GM18907 (cell line): ENCODE measurements at regions not wholly inside any gene's neighbourhood (a gene's known extent, or its start where the extent isn't known, plus 50 kb on each side); places are given as distances from the start of the nearest gene placed in this dataset.

Experiments used
- ATAC-seq: cut with Tn5 transposase; IDR thresholded peaks from one replicate; pipeline ENCODE4 v1.9.1; 2021; ENCODE audit warnings: mild to moderate bottlenecking, moderate library complexity; ENCODE audit not compliant: unreplicated experiment

DNA sequence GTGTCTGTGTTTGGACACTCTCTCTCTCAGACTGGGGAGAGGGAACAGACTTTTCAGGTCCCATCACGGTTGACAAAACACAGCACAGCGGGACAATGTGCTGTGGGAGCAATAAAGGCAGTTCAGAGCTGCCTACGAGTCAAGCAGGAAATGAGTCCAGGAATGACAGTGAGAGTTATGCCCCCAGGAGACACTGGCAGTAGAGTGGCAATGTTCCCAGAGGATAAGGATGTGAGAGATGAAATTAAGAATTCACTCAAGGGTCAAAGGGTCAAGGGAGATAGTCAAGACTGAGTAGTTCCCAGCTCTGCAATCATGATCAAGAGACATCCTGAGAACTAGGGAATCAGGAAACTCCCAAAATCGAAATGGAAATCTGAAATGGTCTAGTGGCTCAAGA lies 156.1 kb downstream of the LURAP1L start:
- no peak for ATAC-seq

DNA sequence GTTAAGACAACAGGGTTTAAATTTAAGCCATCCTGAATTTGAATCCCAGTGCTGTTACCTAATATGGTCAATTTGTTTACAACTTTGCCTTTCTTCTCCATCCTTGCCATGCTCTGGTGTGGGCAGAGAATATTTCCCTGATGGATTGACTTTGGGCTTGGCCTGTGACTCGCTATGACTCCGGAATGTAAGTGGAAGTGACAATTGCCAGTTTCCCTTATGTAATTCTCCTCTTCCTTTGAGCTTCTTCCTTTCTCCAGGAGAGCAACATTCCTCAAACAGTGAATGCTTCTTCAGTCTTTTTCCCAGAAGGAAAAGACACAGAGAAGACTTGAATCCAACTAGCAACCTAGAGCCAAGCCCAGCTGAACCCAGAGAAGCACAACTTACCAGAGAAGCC lies 159.1 kb downstream of the LURAP1L start:
- ATAC-seq: no peak

DNA sequence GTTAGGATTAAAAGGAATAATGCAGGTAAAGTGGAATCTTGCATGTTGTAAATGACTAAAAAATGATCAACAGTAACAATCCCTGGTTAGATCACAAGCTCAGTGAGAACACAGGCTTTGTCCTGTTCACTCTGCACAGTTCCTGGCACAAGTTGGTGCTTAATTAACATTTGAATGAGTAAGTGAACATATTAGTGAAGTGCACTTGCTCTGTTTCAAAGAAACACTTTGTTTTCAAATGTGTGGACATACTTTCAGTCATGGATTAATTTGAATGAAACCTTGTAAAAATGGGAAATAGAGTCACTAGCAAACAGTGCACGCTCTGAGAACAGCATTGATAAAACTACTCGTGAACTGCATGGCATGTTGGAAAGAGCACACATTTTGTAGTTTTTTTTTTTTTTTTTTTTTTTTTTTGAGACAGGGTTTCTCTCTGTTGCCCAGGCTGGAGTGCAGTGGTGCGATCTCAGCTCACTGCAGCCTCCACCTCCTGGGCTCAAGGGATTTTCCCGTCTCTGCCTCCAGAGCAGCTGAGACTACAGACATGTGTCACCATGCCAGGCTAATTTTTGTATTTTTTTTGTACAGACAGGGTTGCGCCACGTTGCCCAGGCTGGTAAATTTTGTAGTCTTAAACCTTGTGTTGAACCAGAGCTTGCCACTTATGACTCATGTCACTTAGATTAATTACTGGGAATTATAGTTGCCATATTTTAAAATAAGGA lies 159.9 kb downstream of the LURAP1L start:
- ATAC-seq: no peak

DNA sequence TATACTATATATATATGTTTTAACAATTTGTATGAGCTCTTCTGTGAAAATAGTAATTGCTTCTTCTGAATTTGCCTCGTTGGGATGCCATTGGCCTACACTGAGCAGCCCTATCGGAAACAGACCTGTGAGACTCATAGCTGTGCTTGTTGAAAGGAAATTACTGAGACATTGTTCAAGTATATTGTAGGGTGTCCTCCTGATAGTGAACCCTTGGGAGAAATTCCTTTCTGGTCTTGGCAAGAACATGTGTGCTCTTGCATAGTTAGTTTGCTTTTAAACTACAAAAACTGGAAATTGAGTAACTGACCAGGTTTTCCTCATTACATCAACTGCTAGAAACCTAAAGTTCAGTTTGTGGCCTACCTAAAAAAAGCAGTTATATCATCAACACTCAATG lies 160.9 kb downstream of the LURAP1L start:
- no peak for ATAC-seq

DNA sequence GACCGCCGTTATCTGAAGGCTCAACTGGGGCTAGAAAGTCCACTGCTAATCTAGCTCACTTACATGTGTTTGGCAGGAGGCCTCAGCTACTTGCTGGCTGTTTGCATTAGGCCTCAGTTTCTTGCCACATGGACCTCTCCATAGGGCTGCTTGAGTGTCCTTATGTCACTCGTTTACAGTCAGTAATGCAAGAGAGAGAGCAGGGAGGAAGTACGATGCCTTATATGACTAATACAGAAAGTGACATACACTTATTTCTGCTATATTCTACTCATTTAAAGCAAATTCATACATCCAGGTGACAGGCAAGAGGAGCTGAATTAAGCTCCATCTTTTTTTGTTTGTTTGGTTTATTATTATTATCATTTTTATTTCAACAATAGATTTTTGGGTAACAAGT lies 179.6 kb downstream of the LURAP1L start:
- ATAC-seq: no peak

DNA sequence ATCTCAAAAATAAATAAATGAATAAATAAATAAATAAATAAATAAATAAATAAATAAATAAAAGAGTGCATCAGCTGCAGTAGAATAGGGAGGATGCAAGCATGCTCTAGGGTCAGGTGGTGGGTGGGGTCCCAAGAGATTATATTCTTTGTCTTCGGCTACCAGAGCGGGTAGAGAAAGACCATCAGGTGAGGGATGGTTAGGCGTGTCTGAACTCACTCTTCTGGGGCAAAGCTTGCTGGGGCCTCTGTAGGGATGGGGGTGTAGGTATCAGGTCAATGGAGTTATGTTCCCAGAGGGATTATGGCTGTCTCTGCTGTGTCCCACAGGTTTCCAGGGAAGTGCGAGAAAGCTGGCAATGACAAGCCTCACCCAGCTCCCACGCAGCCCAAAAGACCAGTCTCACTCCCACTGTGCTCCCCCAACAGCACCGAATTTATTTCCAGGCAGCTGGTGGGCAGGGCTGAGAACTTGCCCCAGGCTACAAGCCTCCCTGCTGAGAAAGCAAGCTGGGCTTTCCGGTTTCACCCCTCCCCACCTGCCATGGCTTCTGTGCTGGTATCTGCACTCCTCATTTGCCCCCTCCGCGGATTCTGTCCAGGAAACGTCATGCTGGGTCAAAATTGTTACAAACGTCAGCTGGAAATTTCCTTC lies 180.8 kb downstream of the LURAP1L start:
- no peak for ATAC-seq

DNA sequence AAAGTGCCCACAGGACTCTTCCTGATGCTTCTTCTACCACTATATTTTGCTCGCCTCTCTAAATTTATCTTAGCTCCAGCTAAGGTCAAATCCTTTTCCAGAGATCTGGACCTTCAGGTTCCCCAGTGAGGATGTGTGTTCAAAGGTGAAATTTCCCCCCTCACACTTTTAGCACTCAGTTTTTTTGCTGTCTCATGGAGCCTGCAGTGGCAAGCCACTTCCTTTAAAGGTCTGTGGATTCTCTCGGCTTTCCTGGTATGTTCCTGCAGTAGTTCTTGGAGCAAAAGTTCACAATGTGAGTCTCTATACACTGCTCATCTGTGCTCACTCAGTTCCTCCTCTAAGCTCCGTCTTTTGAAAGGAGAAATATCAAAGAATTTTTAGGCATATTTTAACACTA lies 181.4 kb downstream of the LURAP1L start:
- no peak for ATAC-seq

DNA sequence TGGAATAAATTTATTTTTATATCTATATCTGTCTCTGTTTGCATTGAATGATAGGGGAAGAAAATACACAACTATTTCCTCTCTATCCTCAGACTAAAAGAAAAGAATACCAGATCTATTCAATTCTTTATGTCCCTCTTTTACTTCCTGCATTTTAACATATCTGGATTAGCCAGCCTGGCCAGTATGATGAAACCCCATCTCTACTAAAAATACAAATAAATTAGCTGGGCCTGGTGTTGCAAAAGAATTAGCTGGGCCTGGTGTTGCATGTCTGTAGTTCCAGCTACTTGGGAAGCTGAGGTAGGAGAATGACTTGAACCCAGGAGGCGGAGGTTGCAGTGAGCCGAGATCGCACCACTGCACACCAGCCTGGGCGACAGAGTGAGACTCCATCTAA lies 182.0 kb downstream of the LURAP1L start:
- ATAC-seq: no peak

DNA sequence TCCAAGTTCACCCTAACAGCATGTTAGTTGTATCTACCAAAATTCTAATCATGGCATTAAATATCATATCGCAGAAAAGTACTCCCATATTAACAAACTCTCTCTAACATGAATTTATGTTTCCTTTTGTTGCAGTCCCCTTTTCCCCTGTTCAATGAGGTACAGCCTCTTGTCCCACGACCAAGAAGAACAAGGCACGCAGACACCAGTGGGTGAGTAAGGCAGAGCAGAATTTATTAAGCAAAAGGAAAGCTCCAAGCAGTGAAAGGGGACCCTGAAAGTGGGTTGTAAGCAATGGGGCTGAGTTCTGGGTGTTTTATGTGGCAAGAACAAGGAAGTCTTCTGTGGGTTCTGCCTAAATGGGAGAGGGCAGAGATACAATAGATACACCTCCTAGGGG lies 183.5 kb downstream of the LURAP1L start:
- no peak for ATAC-seq

DNA sequence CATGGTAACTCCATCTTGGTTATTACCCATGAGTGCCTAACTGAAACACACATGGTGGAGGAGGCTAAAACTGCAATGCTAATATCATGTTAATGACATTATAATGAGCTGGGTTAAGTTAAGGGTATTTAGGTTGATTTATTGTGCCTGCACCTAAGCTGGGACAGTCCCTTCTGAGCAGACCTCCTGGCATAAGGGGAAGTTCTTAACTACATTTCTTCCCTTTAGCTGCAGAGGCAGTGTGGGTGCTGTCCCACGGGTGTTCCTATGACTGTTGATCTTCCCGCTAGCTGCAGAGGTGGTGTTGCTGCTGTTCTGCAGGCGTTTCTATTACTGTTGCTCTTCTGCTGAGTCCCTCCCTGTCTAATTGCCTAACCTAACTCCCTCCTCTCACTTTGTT lies 183.9 kb downstream of the LURAP1L start:
- no peak for ATAC-seq

DNA sequence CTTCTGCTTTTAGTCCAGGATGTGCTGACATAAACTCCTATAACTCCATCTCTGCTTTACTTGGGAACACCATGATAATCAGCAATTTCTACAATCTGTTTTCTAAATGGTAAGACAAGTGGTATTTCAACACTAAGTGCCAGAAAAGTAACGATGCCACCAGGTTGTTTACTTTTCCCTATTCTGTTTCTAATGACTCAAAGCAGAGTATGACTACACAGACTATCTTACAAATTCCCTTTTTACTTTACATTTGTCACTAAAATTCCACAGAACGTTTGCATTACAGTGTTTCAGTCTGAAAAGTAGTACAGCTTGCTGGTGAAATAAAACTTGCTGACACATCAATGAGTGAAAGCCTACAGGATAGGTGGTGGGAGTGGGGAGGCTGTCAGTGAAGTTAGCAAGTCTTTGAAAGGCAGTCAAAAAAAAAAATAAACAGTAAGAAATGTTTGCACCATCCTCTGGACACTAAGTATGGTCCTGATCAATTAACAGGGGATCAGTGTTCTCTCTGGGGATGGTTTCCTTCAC lies 186.5 kb downstream of the LURAP1L start:
- no peak for ATAC-seq

DNA sequence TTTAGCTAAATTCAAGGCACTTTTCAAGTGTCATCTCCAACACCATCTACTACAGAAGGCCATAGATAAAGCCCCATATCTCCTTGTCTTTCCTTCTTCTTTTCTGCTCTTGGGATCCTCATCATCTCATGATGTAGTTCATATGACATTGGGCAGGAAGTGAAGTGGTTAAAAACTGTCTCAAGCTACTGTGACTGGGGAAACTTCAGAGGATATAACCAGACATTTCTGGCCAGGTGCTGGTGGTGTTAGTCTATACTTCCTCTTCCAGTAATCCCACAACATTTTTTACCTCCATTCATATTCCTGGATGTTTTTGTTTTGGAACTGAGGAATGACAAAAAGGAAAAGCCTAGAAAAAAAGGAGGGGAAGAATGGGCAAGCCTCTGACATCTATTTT lies 188.7 kb downstream of the LURAP1L start:
- ATAC-seq: no peak

DNA sequence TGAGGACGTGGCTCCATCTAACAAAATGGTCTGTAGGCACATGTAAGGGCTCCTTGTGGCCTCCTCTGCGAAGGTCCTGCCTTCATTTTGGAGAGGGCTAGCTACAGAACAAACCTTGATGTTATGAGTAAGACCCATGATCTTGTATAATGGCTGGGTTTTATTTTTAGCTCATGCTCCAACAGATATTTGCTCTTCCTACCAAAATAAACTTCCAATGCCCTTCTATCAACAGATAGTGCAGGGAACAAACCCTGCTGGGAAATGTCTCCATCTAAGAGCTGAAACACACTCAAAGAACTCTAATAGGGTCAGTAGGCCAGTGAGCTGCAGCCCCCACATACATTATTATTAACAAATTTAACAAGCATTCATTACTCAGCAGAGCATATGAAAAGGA lies 189.5 kb downstream of the LURAP1L start:
- no peak for ATAC-seq

DNA sequence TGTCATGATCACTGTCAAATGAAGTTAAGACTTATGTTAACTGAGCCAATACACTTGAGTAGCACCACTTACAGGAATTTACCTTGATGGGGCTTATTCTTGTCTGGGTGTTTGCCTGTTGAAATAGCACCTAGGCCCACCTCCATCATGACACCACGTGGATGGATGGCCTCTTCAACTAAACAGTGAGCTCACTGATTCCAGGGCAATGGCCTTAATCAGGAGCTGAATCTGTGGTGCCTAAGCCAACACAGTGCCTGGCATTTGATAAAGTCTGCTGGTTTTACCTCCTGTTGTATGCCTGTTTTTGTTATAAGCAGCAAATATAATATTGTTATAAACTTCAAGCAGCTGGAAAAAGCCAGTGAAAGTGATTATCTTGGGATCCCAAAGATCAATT lies 190.5 kb downstream of the LURAP1L start:
- ATAC-seq: no peak

DNA sequence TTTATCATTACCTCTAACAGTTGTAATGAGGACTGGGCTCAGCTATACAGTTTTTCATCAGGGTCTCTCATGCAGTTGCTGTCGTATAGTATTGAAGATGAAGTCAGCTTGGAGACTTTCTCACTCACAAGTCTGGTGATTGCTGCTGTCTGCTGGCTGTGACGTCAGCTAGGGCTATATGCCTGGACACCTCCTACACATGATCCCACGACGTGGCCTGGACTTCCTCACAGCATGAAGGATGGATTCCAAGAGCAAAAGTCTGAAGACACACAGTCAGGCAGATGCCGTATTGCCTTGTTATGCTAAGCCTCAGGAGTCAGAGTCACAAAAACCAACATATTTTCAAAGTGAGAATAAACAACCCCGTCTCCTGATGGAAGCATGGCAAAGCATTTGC lies 193.3 kb downstream of the LURAP1L start:
- ATAC-seq: no peak

DNA sequence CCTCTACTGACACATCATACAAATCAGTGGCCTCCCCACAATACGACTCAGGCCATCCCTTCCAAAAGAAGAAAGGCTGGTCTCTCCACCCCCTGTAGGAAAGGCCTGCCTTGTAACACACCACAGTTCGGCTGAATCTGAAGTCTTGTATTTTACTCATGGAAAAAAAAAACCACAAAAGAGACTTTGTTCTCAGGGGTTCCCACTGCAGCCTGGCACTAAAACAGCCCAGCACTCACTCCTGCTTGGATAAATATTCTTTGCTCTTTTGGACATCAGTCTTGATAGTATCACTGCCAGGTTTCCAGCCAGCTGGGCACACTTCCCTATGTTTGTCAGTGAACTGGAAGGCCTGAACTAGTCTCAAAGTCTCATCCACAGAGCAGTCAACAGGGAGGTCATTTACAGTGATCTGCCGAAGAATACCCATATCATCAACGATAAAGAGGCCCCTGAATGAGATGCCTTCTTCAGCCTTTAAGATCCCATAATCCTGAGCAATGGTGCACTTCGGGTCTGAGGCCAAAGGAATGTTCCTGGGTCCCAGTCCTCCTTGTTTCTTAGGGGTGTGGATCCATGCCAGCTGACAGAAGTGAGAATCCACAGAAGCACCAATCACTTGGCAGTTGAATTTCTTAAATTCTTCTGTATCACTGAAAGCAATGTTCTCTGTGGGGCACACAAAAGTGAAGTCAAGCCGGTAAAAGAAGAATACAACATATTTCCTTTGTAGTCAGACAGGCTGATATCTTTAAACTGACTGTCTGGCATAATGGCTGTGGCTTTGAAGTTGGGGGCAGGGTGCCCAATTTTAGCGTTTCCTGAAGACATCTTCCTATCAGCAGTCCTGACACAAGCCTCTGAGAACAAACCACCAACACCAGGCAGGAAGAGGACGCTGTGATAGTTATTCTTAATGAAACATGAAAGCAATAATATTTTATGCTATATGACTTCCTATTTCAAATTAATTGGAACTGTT lies 198.1 kb downstream of the LURAP1L start:
- ATAC-seq: no peak

DNA sequence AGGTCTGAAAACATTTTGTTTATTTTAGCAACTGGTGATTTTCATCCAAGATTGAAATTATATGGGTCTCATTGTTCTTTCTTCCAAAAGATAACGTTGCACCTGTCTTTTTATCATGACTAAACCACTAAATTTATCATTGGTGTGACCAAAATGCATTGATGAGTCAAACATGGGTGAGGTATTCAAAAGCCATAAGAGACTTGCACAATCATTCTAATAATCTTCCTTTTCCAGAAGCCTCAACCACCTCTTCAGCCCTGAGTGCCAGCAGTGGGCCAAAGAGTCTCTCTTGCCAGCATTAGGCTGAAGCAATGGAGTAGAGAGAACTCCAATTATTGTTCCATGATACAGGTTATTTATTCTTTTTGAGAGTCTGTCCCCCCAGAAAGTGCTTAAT lies 198.9 kb downstream of the LURAP1L start:
- no peak for ATAC-seq

DNA sequence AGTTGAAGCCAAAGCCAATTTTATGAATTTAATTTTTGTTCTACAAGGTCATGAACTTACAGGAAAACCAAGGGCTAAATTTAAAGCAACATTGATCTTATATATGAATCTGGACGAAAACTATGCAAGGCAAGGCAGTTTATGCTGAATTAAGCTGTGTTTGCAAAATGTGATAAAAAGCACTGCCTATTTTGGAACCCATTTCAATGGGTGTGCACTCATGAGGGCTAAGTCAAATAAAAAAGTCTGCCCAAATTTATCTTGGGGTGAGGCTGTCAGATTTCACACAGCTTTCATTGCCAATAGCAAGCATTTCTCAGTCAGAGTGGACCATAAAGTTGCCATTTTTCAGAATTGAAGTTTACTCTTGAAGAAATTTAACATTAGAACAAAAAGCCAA lies 199.9 kb downstream of the LURAP1L start:
- ATAC-seq: no peak

DNA sequence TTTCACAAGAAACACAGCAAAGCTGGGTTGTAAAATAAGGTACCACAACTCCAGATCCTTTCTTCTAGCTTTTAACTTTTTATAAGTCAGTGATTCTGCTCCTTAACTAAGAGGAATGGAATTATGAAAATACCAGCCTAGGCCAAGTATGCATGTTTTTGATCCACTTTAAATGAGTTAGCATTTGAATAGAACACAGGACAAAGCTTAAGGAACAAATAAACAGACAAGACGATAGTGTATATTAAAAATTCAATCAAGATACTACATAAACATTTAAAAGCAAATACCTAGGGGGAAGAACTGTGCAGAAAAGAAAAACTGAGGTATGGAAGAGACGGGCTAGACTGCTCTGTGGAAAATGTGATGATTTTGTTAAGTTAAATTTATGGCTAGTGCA lies 200.7 kb downstream of the LURAP1L start:
- no peak for ATAC-seq

DNA sequence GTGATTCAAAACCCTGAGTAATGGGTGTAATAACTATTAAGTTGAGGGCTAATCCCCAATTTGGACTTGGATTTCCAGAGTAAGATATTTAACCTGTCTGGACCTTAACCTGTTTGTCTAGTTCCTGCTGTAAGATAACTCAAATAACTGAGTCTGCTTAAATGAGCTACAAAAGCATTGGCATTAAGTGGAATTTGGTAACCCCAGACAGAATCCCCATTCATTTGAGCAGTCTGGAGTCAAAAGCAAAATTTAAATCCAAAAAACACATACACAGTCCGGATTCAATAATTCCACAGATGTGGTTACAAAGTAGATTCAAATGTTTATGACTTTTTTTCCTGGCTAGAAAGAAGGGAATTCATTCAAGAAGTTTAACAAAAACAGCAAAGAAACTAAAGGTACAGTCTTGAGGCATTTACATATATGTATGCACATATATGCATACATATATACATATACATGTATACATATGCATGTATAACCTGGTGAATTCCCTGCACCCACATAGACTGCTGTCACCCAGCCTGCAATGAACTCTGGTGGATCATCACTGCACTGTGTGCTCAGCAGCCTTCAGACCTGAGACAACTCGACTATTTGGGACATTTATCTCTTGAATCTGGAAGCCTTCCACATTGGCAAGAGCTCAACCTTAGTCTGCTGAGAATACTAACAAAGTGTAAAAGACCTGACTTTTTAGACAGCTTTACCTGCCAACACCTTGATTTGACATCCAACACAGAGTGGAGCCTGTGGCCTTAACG lies 205.4 kb downstream of the LURAP1L start:
- ATAC-seq: no peak

DNA sequence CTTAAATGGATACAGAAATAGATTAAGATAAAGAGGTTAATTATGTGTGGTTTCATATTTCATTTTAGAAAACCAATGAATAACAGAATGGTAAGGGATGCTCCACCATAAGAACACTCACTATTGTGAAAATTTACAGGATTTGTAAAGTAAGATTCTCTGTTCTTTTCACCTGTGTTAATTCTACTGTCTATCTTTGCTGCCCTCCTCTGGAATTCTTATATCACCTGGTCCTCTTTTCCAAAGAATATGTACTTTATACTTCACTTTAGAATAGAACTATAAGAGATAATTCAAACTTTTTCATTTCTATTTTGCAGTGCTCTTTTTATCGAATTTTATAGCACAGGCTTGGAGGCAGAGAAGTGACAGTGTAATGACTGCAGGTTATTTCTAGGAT lies 213.4 kb downstream of the LURAP1L start:
- ATAC-seq: no peak
